PC-9 (cell line): ENCODE measurements at regions not wholly inside any gene's neighbourhood (a gene's known extent, or its start where the extent isn't known, plus 50 kb on each side); places are given as distances from the start of the nearest gene placed in this dataset.

Source experiments
- BruUV-seq: library from RNA; stranded (reverse); fragments of 400-500 nt; replicated peaks from 2 replicates; lab custom pipeline; 2021; lab: Mats Ljungman, UMichigan
- CTCF ChIA-PET: fragments of 300-600 bp; sonication (Branson Sonifier 250); formaldehyde crosslinking; loops from one replicate; lab custom pipeline; 2022; ENCODE audit warnings: antibody characterized with exemption; lab: Charles Lee
- POLR2A ChIA-PET: fragments of 300-600 bp; sonication (Branson Sonifier 250); formaldehyde crosslinking; loops from one replicate; lab custom pipeline; 2022; ENCODE audit warnings: antibody characterized with exemption; ENCODE audit not compliant: unreplicated experiment; lab: Charles Lee
- DNase-seq, 2 experiments: peaks; one replicate each; pipeline versions ENCODE4 v3.0.0 to v3.0.0-alpha.2; 2015 to 2022; ENCODE audit warnings: mixed read lengths in 1 of 2
- H2AFZ ChIP-seq: fragments of 200-600 bp; sonication (generic); 2 replicates; pipeline ENCODE4 v1.8.1; 2017; ENCODE audit warnings: antibody characterized with exemption
- H3F3A ChIP-seq: fragments of 200-600 bp; sonication (generic); 2 replicates; pipeline ENCODE4 v1.8.1; 2017; ENCODE audit warnings: antibody characterized with exemption, mild to moderate bottlenecking, low read depth; ENCODE audit not compliant: insufficient read depth
- H3K27ac ChIP-seq: fragments of 200-600 bp; sonication (generic); 2 replicates; pipeline ENCODE4 v1.6.1; 2016; ENCODE audit warnings: mixed run types
- H3K27me3 ChIP-seq: fragments of 200-600 bp; sonication (generic); 2 replicates; pipeline ENCODE4 v1.6.1; 2016; ENCODE audit warnings: low read depth, mixed run types; ENCODE audit not compliant: insufficient read depth
- H3K36me3 ChIP-seq: fragments of 200-600 bp; sonication (generic); 2 replicates; pipeline ENCODE4 v1.6.1; 2016; ENCODE audit warnings: low read depth, mixed run types
- H3K4me1 ChIP-seq: fragments of 200-600 bp; sonication (generic); replicated peaks from 2 replicates; pipeline ENCODE4 v1.6.1; 2016; ENCODE audit warnings: mixed run types; ENCODE audit not compliant: insufficient read depth
- H3K4me2 ChIP-seq: fragments of 200-600 bp; sonication (generic); 2 replicates; pipeline ENCODE4 v1.6.1; 2017; ENCODE audit warnings: mixed run types
- H3K4me3 ChIP-seq: fragments of 200-600 bp; sonication (generic); 2 replicates; pipeline ENCODE4 v1.6.1; 2016; ENCODE audit warnings: mixed run types
- H3K79me2 ChIP-seq: fragments of 200-600 bp; sonication (generic); 2 replicates; pipeline ENCODE4 v1.6.1; 2017; ENCODE audit warnings: low read depth, mixed run types
- H3K9me2 ChIP-seq: fragments of 200-600 bp; sonication (generic); 2 replicates; pipeline ENCODE4 v1.8.1; 2017; ENCODE audit warnings: mild to moderate bottlenecking; ENCODE audit not compliant: insufficient read depth
- H3K9me3 ChIP-seq: fragments of 200-600 bp; sonication (generic); 2 replicates; pipeline ENCODE4 v1.8.1; 2016; ENCODE audit warnings: low read depth; ENCODE audit not compliant: insufficient read depth
- H4K20me1 ChIP-seq: fragments of 200-600 bp; sonication (generic); 2 replicates; pipeline ENCODE4 v1.8.1; 2017; ENCODE audit not compliant: insufficient read depth
- EZH2 ChIP-seq: fragments of 200-600 bp; sonication (generic); IDR thresholded peaks from 2 replicates; pipeline ENCODE4 v1.8.0; 2017; ENCODE audit warnings: antibody characterized with exemption, low read depth
- intact Hi-C: fragments of 100-400 bp; cut with micrococcal nuclease; formaldehyde crosslinking; loops from one replicate; pipeline ENCODE4 v1.10.0; 2022; ENCODE audit not compliant: unreplicated experiment
- TF ChIP-seq, protein P1 (sequence below): fragments of 200-600 bp; sonication (generic); conservative IDR thresholded peaks from 2 replicates; pipeline ENCODE4 v1.6.1; 2017; ENCODE audit warnings: mixed run types, antibody characterized with exemption, mild to moderate bottlenecking, moderate library complexity

DNA sequence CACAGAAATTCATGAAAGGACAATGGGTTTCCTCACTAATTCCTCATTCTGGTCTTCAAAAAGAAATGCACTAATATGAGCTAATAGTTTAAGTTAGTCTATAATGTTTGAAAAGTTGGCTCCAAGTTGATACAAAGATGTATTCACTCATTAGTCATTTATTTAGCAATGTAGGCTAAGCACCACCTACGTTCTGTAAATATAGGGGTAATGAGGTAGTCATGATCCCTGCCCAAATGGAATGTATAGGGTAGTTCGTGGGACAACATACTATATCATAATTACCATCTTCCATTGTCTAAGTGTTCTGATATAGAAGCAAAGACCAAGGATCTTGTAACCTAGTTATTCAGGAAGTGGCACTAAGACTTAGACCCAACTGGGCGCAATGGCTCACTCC is 86.5 kb downstream of the DIO2 start:
- DNase-seq, result no peak
- intact Hi-C loops, result no loop called here
- no peaks in the 10 kb centered on the region for H3K9me3 ChIP-seq
- no TSS peak for BruUV-seq
- ChIA-PET CTCF (no interaction called here), POLR2A (interaction anchor here (0.7 kb wide), 1 partner anchor 663 kb away, joined by 10 read pairs; no protein-coding TSS in a partner anchor)
- H2AFZ ChIP-seq, result no peak overlapping the region
- no peak overlapping the region for H3K4me3 ChIP-seq
- H3K9me2 ChIP-seq, result no peaks in the 10 kb centered on the region; the same call in 1 of the 2 replicates
- H3F3A ChIP-seq, result no peaks in the 10 kb centered on the region
- H3K4me2 ChIP-seq, result no peak overlapping the region
- no peaks in the 10 kb centered on the region for H4K20me1 ChIP-seq
- H3K27me3 ChIP-seq, result no peaks in the 10 kb centered on the region
- no peak overlapping the region for H3K27ac ChIP-seq
- TF ChIP-seq EZH2, result no peak
- TF ChIP-seq, protein P1, sequence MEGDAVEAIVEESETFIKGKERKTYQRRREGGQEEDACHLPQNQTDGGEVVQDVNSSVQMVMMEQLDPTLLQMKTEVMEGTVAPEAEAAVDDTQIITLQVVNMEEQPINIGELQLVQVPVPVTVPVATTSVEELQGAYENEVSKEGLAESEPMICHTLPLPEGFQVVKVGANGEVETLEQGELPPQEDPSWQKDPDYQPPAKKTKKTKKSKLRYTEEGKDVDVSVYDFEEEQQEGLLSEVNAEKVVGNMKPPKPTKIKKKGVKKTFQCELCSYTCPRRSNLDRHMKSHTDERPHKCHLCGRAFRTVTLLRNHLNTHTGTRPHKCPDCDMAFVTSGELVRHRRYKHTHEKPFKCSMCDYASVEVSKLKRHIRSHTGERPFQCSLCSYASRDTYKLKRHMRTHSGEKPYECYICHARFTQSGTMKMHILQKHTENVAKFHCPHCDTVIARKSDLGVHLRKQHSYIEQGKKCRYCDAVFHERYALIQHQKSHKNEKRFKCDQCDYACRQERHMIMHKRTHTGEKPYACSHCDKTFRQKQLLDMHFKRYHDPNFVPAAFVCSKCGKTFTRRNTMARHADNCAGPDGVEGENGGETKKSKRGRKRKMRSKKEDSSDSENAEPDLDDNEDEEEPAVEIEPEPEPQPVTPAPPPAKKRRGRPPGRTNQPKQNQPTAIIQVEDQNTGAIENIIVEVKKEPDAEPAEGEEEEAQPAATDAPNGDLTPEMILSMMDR, result no peak
- no peaks in the 10 kb centered on the region for H3K4me1 ChIP-seq
- H3K79me2 ChIP-seq, result no peaks in the 10 kb centered on the region
- H3K36me3 ChIP-seq, result no peaks in the 10 kb centered on the region

DNA sequence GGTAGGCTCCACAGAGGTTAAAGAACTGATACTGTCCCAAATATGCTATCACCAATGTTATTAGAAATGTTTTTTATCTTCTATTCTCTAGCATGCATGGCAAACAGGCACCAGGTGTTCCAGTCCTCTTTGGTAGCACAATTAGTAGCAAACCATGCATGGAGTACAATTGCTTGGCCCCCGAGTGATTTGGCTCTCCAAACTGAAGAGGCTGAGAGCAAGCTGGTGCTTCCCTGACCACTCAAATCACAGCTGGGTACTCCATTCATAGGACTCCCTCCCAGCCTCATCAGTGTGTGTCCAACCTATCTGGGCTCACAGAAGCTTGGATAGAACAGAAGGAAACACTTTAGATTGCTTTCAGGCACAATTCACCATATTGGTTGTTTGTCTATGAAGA is 93.4 kb downstream of the DIO2 start:
- CTCF ChIA-PET, result no interaction called here
- Histone ChIP-seq H3K27ac (no peak overlapping the region), H3K79me2 (no peaks in the 10 kb centered on the region), H3K4me3 (no peak overlapping the region), H3K4me1 (no peaks in the 10 kb centered on the region), H3K4me2 (no peak overlapping the region), H4K20me1 (no peaks in the 10 kb centered on the region), H3F3A (no peaks in the 10 kb centered on the region), H3K36me3 (no peaks in the 10 kb centered on the region), H3K9me3 (no peaks in the 10 kb centered on the region; the same call in 1 of the 2 replicates), H2AFZ (no peak overlapping the region), H3K9me2 (no peaks in the 10 kb centered on the region), H3K27me3 (no peaks in the 10 kb centered on the region)
- DNase-seq, result no peak
- intact Hi-C loops, result no loop called here
- POLR2A ChIA-PET, result no interaction called here
- TF ChIP-seq EZH2, result no peak
- TF ChIP-seq, protein P1, result no peak
- no TSS peak for BruUV-seq

DNA sequence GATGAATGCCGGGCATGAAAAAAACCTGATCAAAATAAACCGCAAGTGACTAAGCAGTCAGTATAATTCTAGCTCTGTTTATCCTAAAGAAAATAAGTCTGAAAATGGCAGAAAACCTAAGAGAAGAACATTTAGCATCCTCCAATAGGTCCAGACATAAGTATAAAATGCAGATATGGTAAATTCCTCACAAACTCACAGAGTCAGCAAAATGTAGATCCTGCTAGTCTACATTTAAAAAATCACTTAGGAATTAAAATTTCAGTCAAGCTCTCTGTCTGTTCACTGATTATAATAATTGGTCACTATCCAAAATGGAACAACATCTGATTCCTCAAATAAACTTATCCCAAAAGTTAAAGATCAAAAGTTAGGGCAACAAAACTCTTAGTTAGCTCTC is 95.1 kb downstream of the DIO2 start:
- Histone ChIP-seq H3K9me3 (no peaks in the 10 kb centered on the region; the same call in 1 of the 2 replicates), H3K4me3 (no peak overlapping the region), H3K27ac (no peak overlapping the region), H4K20me1 (no peaks in the 10 kb centered on the region), H3K79me2 (no peaks in the 10 kb centered on the region), H3K4me1 (no peaks in the 10 kb centered on the region), H3K4me2 (no peak overlapping the region), H3K9me2 (no peaks in the 10 kb centered on the region), H3F3A (no peaks in the 10 kb centered on the region), H2AFZ (no peak overlapping the region), H3K36me3 (no peaks in the 10 kb centered on the region), H3K27me3 (no peaks in the 10 kb centered on the region)
- no TSS peak for BruUV-seq
- CTCF ChIA-PET, result no interaction called here
- DNase-seq, result no peak
- POLR2A ChIA-PET, result no interaction called here
- intact Hi-C loops, result no loop called here
- TF ChIP-seq, protein P1, result no peak
- TF ChIP-seq EZH2, result no peak
